NCI-H82 treated with DMSO at 0.1 percent for 48 hours (cell line): ENCODE measurements at regions not wholly inside any gene's neighbourhood (a gene's known extent, or its start where the extent isn't known, plus 50 kb on each side); places are given as distances from the start of the nearest gene placed in this dataset.
"Not testable (repeated sequence)": the region's sequence is repeated elsewhere in the genome, so short reads cannot be mapped to it uniquely, and the experiment has no call there.

Source experiments
- DNase-seq: peaks from one replicate; lab custom pipeline; 2025; ENCODE audit not compliant: unreplicated experiment; lab: John Stamatoyannopoulos, UW

DNA sequence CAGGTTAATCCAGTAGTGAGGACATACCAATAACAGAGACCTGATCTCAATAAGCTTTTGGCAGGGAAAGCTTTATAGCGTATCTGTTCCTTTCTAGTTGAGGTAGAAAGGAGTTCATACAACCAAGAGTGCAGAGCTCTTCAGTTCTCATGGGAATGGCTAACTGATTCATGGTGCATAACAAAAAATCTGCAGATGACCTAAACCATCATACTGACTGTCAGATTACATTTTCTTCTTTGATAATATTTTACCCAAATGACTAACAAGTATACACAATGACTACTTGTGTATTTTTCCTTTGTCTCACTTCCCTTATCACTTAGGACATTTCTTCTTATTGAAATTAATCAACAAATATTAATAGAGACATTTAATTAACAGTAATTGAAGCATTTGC, 140.0 kb upstream of the SERTAD2 start:
- DNase-seq: no peak

- DNase-seq: no peak
Measured at GRCh38 chr2:64794426-64794995, 140.8 kb upstream of the SERTAD2 start.

- DNase-seq: no peak
Measured at GRCh38 chr2:64795024-64795592, 141.4 kb upstream of the SERTAD2 start.

DNA sequence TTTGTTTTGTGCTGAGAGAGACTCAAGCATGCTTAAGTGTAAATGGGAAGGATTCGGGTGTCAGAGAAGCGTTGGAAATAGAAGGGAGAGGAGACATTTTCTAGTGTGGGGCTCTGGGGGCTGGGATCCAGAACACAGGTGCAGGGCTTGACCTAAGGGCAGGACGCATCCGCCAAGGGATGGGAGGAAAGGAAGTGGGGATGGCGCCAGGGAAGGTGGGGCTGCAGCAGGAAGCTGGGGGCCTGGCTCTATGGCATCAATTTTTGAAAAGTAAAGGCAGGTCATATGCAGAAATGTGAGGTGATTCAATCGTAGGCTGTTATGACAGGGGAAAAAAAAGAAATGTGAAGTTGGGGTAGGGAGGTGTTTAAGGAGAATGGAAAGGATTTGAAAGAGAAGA, 143.2 kb upstream of the SERTAD2 start:
- DNase-seq: no peak

- no peak for DNase-seq
Measured at GRCh38 chr2:64797881-64798575, 144.3 kb upstream of the SERTAD2 start.

- no peak for DNase-seq
Measured at GRCh38 chr2:64799592-64800252, 146.0 kb upstream of the SERTAD2 start.

GRCh38 chr2:64803776-64804175, 150.1 kb upstream of the SERTAD2 start:
- DNase-seq: no peak

- no peak for DNase-seq
Measured at GRCh38 chr2:64804651-64805050, 150.9 kb upstream of the SERTAD2 start.

DNA sequence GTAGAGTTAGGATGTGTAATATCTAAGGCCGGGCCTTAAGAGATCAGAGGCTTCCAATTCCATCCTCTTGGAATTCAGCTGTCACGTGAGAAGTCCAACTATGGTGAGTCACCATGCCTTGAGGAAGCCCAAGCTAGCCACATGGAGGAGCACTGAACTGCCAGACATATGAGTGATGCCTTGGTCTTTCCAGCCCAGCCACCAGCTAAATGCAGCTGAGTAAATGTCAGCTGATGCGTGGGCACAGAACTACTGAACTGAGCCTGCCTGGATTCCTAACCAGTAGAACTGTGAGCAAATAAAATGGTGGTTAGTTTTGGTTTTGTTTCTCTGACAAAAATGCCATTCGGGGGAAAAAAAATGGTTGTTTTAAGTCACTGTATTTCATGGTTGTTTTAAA, 153.7 kb upstream of the SERTAD2 start:
- no peak for DNase-seq

- peak; percentile 8 for DNase-seq
Measured at GRCh38 chr2:64808092-64808491, 154.4 kb upstream of the SERTAD2 start.

DNA sequence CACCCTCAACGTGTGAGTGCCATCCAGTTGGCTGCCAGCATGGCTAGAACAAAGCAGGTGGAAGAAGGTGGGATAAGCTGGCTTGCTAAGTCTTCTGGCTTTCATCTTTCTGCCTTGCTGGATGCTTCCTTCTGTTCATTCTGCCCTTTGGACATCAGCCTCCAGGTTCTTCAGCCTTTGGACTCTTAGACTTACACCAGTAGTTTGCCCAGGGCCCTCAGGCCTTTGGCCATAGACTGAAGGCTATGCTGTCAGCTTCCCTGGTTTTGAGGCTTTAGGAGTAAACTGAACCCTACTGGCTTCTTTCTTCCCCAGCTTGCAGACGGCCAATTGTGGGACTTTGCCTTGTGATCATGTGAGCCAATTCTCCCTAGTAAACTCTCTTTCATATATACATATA, 155.0 kb upstream of the SERTAD2 start:
- no peak for DNase-seq

DNA sequence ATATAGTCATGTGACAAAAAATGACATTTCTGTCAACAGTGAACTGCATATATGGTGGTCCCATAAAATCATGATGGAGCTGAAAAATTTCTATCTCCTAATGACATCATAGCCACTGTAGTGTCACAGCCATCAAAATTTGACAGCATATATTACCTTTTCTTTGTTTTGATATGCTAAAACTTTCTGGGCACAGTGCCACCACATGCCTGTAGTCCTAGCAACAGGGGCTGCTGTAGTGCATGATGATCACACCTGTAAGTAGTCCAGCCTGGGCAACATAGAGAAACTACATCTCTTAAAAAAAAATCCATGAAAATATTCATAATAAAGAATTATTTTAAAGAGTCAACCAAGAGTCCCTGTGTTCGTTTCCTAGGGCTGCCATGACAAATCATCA, 155.5 kb upstream of the SERTAD2 start:
- DNase-seq: no peak

DNA sequence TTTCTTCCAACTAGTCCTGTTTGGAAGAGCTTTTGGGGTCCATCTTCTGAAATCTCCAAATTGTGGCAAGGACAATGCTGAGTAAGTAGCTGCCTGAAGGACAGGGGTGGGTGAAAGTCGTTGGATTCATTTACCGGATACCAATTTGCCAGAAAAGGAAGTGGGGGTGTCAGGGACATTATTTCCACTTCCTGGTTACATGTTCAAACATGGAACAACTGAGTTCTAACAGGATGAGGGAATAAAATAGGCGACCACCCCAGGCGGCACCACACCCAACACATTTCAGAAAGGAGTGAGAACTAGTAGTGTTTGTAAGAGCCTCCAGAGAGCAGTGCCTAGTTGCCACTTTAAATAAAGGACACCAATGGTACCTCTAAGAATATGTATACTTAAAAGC, 158.6 kb upstream of the SERTAD2 start:
- DNase-seq: no peak

DNA sequence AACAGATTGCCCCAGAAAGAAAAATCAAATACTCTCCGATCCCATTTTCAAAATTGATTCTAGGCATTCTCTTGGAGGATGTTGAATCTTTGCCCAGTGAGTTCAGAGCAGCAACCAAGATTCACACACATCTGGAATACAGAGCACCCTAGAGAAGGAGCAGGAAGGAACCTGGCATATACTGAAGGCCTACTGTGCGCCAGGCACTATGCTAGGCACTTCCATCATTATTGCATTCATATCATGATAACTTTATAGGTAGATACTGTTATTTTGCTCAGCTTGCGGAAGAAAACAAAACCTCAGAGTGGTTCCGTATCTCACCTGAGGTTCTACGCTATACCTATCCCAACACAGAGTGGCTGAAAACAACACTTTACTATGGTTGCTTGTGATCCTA, 160.3 kb upstream of the SERTAD2 start:
- no peak for DNase-seq

- not testable (repeated sequence) for DNase-seq
Measured at GRCh38 chr2:64816526-64816925, 162.8 kb upstream of the SERTAD2 start.

GRCh38 chr2:64817453-64817852, 163.7 kb upstream of the SERTAD2 start:
- no peak for DNase-seq

DNA sequence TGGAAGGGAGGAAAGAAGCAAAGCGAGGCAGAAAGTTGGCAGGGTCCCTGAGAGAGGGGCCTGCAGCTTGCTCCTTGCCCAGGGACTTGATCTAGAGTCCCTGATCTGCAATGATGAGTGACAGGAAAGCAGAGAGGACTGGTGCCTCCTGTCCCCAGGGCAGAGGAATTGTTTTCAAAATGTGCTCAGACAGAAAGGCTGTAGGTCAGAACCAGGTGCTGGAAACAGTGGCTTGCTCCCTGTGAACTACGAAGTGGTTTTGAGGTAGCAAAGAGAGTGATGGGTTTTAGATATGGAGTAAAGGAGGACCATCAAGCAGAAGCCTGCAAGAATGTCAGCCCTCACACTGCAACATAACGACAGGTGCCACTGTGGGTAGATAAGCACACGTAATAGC, 164.9 kb upstream of the SERTAD2 start:
- DNase-seq: no peak

DNA sequence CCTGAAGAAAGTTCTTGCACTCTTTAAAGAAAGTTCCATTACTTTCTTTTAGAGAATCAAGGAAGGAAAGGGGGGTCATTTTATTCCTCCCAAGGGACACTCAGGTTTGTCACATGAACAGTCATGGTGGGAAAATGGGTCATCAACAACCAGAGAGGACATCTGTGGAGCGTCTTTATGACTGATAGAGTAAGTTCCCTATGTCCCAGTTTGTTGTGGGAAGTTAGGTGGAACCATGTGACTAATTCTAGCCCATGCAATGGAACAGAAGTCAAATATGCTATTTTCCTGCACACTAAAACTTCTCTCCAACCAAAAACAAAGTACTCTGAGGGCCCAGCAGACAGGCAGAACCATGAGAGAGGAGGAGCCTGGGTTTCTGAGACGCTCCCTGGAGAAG, 165.6 kb upstream of the SERTAD2 start:
- no peak for DNase-seq

GRCh38 chr2:64819774-64820688, 166.3 kb upstream of the SERTAD2 start:
- no peak for DNase-seq

- no peak for DNase-seq
Measured at GRCh38 chr2:64820901-64821300, 167.2 kb upstream of the SERTAD2 start.

- no peak for DNase-seq
Measured at GRCh38 chr2:64823794-64824193, 165.4 kb upstream of the SLC1A4 start.
